Brain pericyte (primary cell): ENCODE measurements at regions not wholly inside any gene's neighbourhood (a gene's known extent, or its start where the extent isn't known, plus 50 kb on each side); places are given as distances from the start of the nearest gene placed in this dataset.

Source experiments
- DNase-seq: peaks from one replicate; pipeline ENCODE4 v3.0.0-alpha.2; 2012; ENCODE audit warnings: low read depth, low spot score

DNA sequence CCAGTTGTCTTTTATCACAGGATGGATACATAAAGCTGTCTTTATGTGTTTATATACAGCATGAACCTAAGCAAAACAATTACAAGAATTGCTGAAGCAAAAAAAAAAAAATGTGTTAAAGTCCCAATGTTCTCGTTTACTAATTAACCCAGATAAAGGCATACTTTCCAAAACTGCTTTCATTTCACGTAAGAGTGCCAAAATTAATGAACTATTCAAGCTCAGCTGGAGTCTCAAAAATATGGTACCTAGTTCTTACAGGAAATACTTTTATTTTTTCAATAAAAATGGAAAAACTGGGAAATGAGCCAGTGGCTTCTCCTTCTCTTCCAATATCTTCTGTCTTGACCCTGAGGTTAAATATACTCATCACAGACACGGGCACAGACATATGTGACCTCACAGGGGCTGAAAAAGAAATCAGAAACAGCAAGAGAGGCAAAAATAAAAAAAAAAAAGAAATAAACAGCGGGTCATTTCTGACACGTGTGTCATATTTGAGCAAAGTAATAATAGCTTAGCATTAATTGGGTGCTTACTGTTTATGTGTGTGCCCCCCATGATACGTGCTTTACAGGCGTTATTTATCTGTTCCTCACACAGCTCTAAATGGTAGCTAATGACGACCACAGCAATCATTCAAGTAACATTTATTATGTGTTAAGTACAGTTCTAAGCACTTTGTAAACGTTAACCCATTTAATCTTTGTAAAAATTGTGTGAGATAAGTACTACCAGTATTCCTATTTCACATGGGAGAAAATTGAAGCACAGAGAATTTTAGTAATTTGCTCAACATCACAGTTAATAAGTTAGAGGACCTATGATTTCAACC is 158.0 kb upstream of the MMADHC start:
- DNase-seq, result no peak

DNA sequence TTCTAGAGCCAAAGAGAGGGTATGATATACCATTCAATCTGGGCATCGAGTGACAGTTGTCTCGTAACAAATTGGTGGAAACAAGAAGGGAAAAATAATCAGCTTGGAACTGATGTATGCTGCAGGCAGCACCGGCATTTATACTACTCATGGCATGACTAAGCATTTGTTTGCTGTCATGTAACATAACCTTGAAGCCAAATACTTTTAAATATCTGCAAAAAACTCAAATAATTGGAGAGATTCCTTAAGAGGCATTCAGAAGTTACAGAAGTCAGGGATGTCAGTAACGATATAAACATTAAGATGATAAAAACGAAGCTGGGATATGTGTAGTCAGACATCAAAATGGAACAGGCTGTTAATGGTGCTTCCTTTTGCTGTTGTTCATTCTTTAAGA is 157.3 kb upstream of the MMADHC start:
- DNase-seq, result no peak

DNA sequence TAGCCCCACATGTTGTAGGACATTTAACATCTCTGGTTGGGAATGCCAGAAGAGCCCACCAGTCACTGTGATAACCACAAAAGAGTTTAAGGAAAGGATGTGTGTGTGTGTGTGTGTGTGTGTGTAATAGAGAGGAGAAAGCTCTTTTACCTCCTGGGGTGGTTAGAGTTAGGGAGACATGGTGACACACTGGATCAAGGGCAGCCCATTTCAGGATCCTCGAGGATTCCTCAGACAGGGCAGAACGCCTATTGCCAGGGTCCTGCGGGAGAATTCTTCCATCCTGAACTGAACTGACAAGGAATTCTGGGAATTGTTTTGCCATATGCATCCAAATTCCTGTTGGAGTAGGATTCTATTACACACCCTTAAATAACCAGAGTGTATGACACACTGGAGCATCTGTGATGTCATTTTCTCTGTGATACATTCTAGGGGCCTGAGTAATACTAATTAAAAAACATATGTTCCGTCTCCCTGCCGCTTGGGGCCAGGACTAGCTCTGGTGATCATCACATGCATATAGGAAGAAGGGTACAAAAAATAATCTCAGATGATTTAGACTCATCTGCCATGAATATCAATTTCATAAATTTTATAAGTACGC is 156.4 kb upstream of the MMADHC start:
- no peak for DNase-seq

DNA sequence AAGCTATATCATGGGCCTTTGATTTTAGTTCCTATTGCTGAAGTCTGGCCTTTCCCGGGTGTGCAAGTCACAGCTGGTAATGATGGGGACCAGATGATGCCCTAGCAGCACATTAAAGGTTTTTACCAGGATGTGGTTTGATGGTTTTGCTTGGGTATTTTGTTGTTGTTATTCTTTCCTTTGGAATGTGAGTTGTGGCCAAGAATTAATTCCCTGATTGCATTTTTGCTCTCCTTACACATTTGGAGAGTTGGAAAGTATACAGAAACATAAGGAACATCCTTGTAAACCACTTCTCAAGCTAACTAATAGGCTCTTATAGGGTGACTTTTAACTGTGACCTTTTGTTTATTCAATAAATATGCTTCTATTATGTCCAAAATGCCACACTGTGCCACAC is 154.1 kb upstream of the MMADHC start:
- DNase-seq, result no peak

DNA sequence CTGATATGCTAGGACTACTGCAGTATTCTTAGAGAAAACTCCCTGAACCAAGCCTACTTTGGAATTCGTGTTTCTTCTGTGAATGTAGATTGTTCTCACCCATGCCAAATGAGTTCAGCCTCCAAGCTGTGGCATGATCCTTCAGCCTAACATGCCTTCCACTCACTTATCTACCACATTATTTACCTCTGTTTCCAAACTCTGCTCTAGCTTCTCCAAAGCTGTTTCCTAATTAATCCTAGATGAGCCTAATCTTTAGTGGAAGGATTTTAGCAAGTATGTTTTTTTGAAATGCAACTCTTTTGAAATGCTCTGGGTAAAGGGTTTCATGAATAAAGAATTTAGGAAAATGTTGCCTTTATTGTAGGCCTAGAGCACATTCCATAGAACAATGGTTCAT is 152.9 kb upstream of the MMADHC start:
- no peak for DNase-seq

- no peak for DNase-seq
Observed at GRCh38 chr2:149739883-149740265, 152.3 kb upstream of the MMADHC start.

- DNase-seq, result no peak
Observed at GRCh38 chr2:149739171-149739882, 151.8 kb upstream of the MMADHC start.

DNA sequence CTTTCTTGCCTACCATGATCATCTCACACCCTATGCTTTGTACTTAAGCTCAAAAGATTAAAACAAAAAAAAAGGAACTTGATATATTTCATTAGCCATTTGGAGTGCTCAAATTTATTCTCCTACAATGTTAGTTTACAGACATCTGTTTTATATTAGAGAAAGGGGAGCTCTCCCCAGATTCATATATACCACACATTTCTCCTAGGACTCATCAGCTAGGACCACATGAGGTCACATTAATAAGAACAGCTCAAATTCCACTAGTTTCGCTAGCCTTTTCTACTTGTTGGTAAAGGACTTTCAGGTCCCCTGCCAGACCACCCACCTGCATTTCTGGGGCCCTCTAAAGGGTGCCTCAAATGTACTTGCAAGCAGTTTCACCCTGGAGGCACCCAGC is 151.2 kb upstream of the MMADHC start:
- DNase-seq, result peak; percentile 56

DNA sequence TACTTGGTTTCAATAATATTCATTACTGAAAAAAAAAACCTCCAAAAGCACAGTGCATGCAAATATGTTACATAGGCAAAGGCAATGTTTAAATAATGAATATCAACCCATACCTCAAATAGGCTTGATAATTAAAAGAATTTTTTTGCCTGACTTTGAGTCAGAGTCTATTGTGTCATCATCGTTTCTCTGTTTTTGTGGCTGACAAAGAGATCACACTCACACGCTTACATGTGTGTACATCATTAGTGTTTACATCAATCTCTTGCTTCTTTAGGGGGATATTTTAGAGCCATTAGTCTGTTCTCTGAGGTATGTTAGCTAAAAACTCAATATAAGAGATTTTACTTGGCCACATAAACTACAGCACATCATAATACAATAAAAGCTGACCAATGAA is 150.3 kb upstream of the MMADHC start:
- DNase-seq, result no peak

DNA sequence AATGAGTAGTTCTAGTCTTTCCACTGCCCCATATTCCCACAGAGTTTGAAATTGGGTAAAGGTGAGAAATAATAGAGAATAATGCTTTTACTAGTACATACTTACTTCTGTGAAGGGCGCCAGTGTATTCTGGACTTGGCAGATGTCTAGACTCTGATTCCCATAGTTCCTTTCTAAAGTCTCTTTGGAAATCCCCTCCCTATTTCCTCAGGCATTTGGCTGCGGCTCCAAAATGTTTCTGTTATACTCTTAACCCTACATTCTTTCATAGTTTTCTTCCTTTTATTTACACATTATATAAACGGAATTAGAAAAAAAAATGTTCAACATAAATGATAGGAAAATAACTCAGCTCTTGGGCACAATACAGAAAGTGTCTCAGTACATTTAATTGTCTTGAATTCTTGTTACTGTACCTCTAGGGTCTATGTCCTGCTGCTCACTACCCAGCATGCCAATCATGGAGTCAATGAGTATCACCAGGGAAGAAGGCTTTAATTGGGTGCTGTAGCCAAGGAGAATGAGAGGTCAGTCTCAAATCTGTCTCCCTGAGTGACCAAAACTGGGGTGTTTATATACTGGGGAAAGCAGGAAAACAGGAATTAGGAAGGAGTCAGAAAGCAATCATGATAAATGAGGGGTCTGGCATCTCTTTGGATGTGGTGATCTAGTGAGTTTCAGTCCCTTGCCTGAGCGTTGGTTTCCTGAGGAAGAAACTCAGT is 147.8 kb upstream of the MMADHC start:
- no peak for DNase-seq

GRCh38 chr2:149733936-149734685 is 146.5 kb upstream of the MMADHC start:
- DNase-seq, result no peak

- DNase-seq, result no peak
Observed at GRCh38 chr2:149732730-149733290, 145.2 kb upstream of the MMADHC start.

GRCh38 chr2:149732001-149732685 is 144.6 kb upstream of the MMADHC start:
- DNase-seq, result no peak

DNA sequence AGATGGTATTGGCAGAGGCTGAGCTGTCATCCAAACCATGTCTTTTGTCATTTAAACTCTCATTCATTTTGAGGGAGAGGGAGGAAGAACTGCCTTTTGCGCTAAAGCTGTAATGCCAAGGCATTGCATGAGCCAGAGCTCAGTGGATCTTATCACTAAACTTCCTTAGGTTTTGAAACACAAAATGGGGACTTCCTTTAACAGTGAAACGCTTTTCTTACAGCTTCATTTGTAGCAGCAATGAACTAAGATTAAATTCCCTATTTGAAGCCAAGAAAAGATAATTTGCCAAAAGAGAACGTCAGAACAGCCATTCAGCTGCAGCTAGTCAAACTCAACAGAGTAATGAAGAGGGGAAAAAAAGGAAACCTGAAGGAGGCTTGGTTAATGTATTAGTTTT is 143.5 kb upstream of the MMADHC start:
- no peak for DNase-seq

- no peak for DNase-seq
Observed at GRCh38 chr2:149729586-149729985, 142.0 kb upstream of the MMADHC start.

GRCh38 chr2:149727927-149728326 is 140.4 kb upstream of the MMADHC start:
- no peak for DNase-seq

DNA sequence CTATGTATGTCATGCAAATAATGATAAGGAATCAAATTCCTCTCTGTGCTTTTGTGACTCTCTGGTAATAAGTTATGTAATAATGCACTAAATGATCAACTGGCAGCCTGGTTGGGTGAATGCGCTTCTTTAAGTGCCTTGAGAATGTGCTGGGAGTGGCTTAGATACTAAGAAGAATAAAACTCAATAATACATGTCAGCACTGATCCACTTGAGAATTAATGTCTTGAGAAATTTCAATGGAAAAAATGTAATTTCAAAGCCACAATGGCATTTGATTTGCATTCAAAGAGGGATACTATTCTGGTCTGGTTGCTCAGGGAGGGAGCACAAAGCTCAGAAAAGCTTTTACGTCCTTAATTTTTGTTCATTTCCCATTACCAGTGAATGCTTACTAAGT is 137.7 kb upstream of the MMADHC start:
- DNase-seq, result no peak

- no peak for DNase-seq
Observed at GRCh38 chr2:149724091-149724490, 136.5 kb upstream of the MMADHC start.

GRCh38 chr2:149720615-149721014 is 133.0 kb upstream of the MMADHC start:
- DNase-seq, result no peak

DNA sequence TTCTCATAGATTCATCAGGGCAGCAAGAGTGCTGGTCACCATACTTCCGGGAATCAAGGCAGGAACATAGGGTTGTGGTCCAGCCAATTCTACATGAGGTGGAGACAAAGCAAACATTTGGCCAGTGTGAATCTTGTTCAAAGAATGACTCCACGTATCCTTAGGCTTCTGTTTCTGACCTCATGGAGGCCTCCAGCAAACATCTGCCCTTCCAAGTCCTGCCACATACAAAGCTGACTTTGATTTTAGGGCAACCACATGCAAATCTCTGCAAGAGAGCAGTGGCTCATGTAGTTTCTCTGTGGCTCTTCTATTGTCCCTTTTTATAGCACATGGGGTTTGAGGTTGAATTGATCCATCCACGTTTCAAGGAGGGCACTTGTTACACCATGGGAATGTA is 132.1 kb upstream of the MMADHC start:
- no peak for DNase-seq

DNA sequence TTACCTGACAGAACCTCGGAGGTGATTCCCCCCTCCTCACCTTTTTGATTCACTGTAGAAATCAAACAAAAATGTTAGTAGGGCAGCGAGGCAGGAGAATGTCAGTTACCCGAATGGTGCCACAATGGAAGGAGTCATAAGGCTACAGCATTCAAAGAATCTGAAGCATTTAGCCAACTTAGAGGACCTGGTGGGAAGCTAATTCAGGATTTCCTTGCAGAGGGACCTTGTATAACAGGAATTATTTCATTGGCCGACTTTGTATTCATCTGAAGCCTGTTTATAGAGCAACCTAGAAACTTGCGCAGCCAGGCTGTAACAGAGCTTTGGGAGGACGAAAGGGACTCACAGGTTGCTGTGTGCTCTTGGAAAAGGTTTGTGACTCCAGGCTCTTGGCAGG is 129.1 kb upstream of the MMADHC start:
- no peak for DNase-seq
